ENCODE measurements at regions not wholly inside any gene's neighbourhood (a gene's known extent, or its start where the extent isn't known, plus 50 kb on each side); places are given as distances from the start of the nearest gene placed in this dataset.
"Not testable (repeated sequence)": the region's sequence is repeated elsewhere in the genome, so short reads cannot be mapped to it uniquely, and the experiment has no call there.

- ChIA-PET CTCF (interaction anchor here (1.3 to 1.8 kb wide), 2 partner anchors 10 to 27 kb away, joined by 3 to 4 read pairs; no protein-coding TSS in a partner anchor), POLR2A (no interaction called here)
- H3K4me3 ChIP-seq (ENCODE audit: low read depth, low read length), result no peak overlapping the region
- peak; percentile 75 for DNase-seq (ENCODE audit: low read depth, low spot score)
- TF ChIP-seq CTCF (IDR thresholded peaks at IDR 0.05; ENCODE audit: insufficient read depth, low read length, missing control alignments), result no peak
Measured at GRCh38 chr12:25615119-25615518, 62.0 kb upstream of the LMNTD1 start.

- DNase-seq (ENCODE audit: low read depth, low spot score), result no peak
- POLR2A ChIA-PET, result no interaction called here
- no peak for TF ChIP-seq CTCF (IDR thresholded peaks at IDR 0.05; ENCODE audit: insufficient read depth, low read length, missing control alignments)
- H3K4me3 ChIP-seq (ENCODE audit: low read depth, low read length), result no peak overlapping the region
- CTCF ChIA-PET, result interaction anchor here (1.3 kb wide), 2 partner anchors 8 to 25 kb away, joined by 3 to 4 read pairs; no protein-coding TSS in a partner anchor
Measured at GRCh38 chr12:25616286-25616685, 63.2 kb upstream of the LMNTD1 start.

GRCh38 chr12:25617991-25618390, 64.9 kb upstream of the LMNTD1 start:
- no peak for DNase-seq (ENCODE audit: low read depth, low spot score)
- ChIA-PET POLR2A (no interaction called here), CTCF (no interaction called here)
- no peak overlapping the region for H3K4me3 ChIP-seq (ENCODE audit: low read depth, low read length)
- TF ChIP-seq CTCF (IDR thresholded peaks at IDR 0.05; ENCODE audit: insufficient read depth, low read length, missing control alignments), result no peak

GRCh38 chr12:25623816-25624215, 70.7 kb upstream of the LMNTD1 start:
- no peak for TF ChIP-seq CTCF (IDR thresholded peaks at IDR 0.05; ENCODE audit: insufficient read depth, low read length, missing control alignments)
- POLR2A ChIA-PET, result no interaction called here
- no peak overlapping the region for H3K4me3 ChIP-seq (ENCODE audit: low read depth, low read length)
- CTCF ChIA-PET, result interaction anchor here (0.6 to 1.4 kb wide), 2 partner anchors 7 to 10 kb away, joined by 3 to 4 read pairs; no protein-coding TSS in a partner anchor
- no peak for DNase-seq (ENCODE audit: low read depth, low spot score)

GRCh38 chr12:25625146-25625545, 72.1 kb upstream of the LMNTD1 start:
- TF ChIP-seq CTCF (IDR thresholded peaks at IDR 0.05; ENCODE audit: insufficient read depth, low read length, missing control alignments), result no peak
- no peak for DNase-seq (ENCODE audit: low read depth, low spot score)
- no peak overlapping the region for H3K4me3 ChIP-seq (ENCODE audit: low read depth, low read length)
- ChIA-PET POLR2A (no interaction called here), CTCF (interaction anchor here (0.6 to 1.4 kb wide), 3 partner anchors 8 to 31 kb away, joined by 3 to 4 read pairs (median 4); no protein-coding TSS in a partner anchor)

GRCh38 chr12:25629341-25629740, 76.3 kb upstream of the LMNTD1 start:
- no peak for DNase-seq (ENCODE audit: low read depth, low spot score)
- CTCF ChIA-PET, result no interaction called here
- TF ChIP-seq CTCF (IDR thresholded peaks at IDR 0.05; ENCODE audit: insufficient read depth, low read length, missing control alignments), result no peak
- POLR2A ChIA-PET, result no interaction called here
- no peak overlapping the region for H3K4me3 ChIP-seq (ENCODE audit: low read depth, low read length)

- CTCF ChIA-PET, result interaction anchor here (0.8 kb wide), 1 partner anchor 42 kb away, joined by 3 read pairs; no protein-coding TSS in a partner anchor
- H3K4me3 ChIP-seq (ENCODE audit: low read depth, low read length); DNase-seq (ENCODE audit: low read depth, low spot score); POLR2A ChIA-PET: not testable (repeated sequence)
Measured at GRCh38 chr12:25630735-25631515, 77.8 kb upstream of the LMNTD1 start.

- DNase-seq (ENCODE audit: low read depth, low spot score); CTCF ChIA-PET; POLR2A ChIA-PET; H3K4me3 ChIP-seq (ENCODE audit: low read depth, low read length): not testable (repeated sequence)
Measured at GRCh38 chr12:25633149-25633548, 80.1 kb upstream of the LMNTD1 start.
